Activated T-helper 17 cell treated with anti-CD3 and anti-CD28 coated beads, Interleukin-2, amount 50 U/mL, for 72 hours (primary cell): ENCODE measurements at regions not wholly inside any gene's neighbourhood (a gene's known extent, or its start where the extent isn't known, plus 50 kb on each side); places are given as distances from the start of the nearest gene placed in this dataset.
"Not testable (repeated sequence)": the region's sequence is repeated elsewhere in the genome, so short reads cannot be mapped to it uniquely, and the experiment has no call there.

Experiments used
- ATAC-seq: fragments of 150-1000 bp; cut with Tn5 transposase; replicated peaks from 2 replicates; pipeline ENCODE4 v1.10.0; 2021; ENCODE audit warnings: mild to moderate bottlenecking, moderate library complexity
- H3K27ac Mint-ChIP-seq: one replicate; pipeline ENCODE4 v1.8.0; 2022; ENCODE audit warnings: mixed read lengths
- H3K27me3 Mint-ChIP-seq: one replicate; pipeline ENCODE4 v1.8.0; 2022; ENCODE audit warnings: mixed read lengths
- H3K36me3 Mint-ChIP-seq: one replicate; pipeline ENCODE4 v1.8.0; 2022; ENCODE audit warnings: low read depth, mild to moderate bottlenecking, mixed read lengths
- H3K4me1 Mint-ChIP-seq: one replicate; pipeline ENCODE4 v1.8.0; 2022; ENCODE audit warnings: mixed read lengths
- H3K4me3 Mint-ChIP-seq: one replicate; pipeline ENCODE4 v1.8.0; 2022; ENCODE audit warnings: mild to moderate bottlenecking, mixed read lengths
- H3K9me3 Mint-ChIP-seq: one replicate; pipeline ENCODE4 v1.8.0; 2022; ENCODE audit warnings: mixed read lengths

GRCh38 chr14:89547047-89547446 is 130.0 kb upstream of the FOXN3 start:
- H3K27ac Mint-ChIP-seq, H3K4me3 Mint-ChIP-seq, H3K36me3 Mint-ChIP-seq, H3K27me3 Mint-ChIP-seq, ATAC-seq, H3K9me3 Mint-ChIP-seq: not testable (repeated sequence)
- H3K4me1 Mint-ChIP-seq, result peaks cover 21% of the 10 kb centered on the region

GRCh38 chr14:89544636-89545301 is 127.7 kb upstream of the FOXN3 start:
- Mint-ChIP-seq H3K9me3 (no peaks in the 10 kb centered on the region), H3K4me3 (no peak overlapping the region), H3K36me3 (no peaks in the 10 kb centered on the region), H3K27ac (no peak overlapping the region), H3K27me3 (no peaks in the 10 kb centered on the region), H3K4me1 (peaks cover 20% of the 10 kb centered on the region)
- no peak for ATAC-seq

GRCh38 chr14:89543425-89543790 is 126.4 kb upstream of the FOXN3 start:
- H3K27ac Mint-ChIP-seq, result no peak overlapping the region
- H3K4me1 Mint-ChIP-seq, result peaks cover 20% of the 10 kb centered on the region
- ATAC-seq, result no peak
- H3K4me3 Mint-ChIP-seq, result no peak overlapping the region
- H3K36me3 Mint-ChIP-seq, result no peaks in the 10 kb centered on the region
- H3K9me3 Mint-ChIP-seq, result no peaks in the 10 kb centered on the region
- H3K27me3 Mint-ChIP-seq, result no peaks in the 10 kb centered on the region

DNA sequence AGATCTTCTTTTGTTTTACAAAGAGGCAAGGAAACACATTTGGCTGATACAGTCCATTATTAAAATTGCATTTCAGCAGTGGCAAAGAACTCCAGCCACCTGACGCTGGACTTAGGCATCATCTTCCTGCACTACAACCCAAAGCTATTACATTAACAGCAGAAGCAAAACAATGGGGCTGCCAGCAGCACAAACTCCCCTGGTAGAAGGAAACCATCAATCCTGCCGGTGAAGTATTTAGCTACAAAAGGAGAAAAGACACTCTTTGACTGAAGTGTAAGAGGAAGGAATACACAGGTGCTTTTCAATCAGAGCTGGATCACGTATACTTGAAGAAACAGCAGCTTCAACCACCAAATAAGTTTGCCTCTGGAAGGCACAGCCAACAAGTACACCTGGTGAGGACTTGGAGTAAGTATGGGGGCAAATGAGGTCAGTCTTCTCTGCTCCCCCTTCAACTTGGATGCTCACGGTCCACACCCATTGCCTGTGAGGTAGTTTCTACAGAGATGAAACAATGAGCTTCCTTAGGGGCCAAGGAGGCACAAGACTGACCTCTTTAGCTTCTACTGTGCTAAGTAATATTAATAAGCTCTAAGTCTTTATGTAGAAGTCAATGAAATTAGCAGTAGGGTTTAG is 125.9 kb upstream of the FOXN3 start:
- no peak for ATAC-seq
- Mint-ChIP-seq H3K9me3 (no peaks in the 10 kb centered on the region), H3K4me1 (peaks cover 20% of the 10 kb centered on the region), H3K4me3 (no peak overlapping the region), H3K36me3 (no peaks in the 10 kb centered on the region), H3K27me3 (no peaks in the 10 kb centered on the region), H3K27ac (peak overlapping the region; percentile 26)

DNA sequence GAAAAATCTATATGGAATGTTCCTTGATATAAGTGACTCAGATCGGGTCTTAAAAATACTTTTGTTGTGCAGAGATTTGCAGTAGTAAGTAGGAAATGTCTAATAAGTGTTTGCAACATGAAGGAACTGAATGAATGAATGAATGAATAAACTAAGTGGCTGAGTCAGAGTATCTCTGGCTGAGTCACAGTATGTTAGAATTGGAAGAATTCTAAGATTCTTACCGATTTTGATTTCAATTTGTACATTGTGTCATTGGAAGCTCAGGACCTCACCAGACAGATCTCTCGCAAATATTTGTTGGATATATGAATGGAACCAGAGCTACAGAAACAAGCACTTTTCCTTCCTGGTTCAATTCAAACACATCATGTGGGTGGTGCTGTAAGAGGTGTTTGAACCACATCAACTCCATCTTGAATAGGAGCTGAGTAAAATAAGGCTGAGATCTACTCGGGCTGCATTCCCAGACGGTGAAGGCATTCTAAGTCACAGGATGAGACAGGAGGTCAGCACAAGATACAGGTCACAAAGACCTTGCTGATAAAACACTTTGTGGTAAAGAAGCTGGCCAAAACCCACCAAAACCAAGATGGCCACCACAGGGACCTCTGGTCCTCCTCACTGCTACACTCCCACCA is 123.9 kb upstream of the FOXN3 start:
- Mint-ChIP-seq H3K36me3 (no peaks in the 10 kb centered on the region), H3K27me3 (no peaks in the 10 kb centered on the region), H3K27ac (no peak overlapping the region), H3K4me1 (peaks cover 24% of the 10 kb centered on the region), H3K9me3 (no peaks in the 10 kb centered on the region), H3K4me3 (no peak overlapping the region)
- peak; percentile 32 for ATAC-seq

- Mint-ChIP-seq H3K36me3 (no peaks in the 10 kb centered on the region), H3K4me1 (peaks cover 19% of the 10 kb centered on the region), H3K27me3 (no peaks in the 10 kb centered on the region), H3K27ac (no peak overlapping the region), H3K4me3 (no peak overlapping the region), H3K9me3 (no peaks in the 10 kb centered on the region)
- no peak for ATAC-seq
These were observed 123.2 kb upstream of the FOXN3 start for GRCh38 chr14:89540009-89540829.

GRCh38 chr14:89537911-89538310 is 120.9 kb upstream of the FOXN3 start:
- Mint-ChIP-seq H3K27ac (no peak overlapping the region), H3K4me3 (no peak overlapping the region), H3K36me3 (no peaks in the 10 kb centered on the region), H3K9me3 (no peaks in the 10 kb centered on the region), H3K27me3 (no peaks in the 10 kb centered on the region), H3K4me1 (peaks cover 21% of the 10 kb centered on the region)
- ATAC-seq, result no peak

- no peak for ATAC-seq
- H3K36me3 Mint-ChIP-seq, result no peaks in the 10 kb centered on the region
- no peaks in the 10 kb centered on the region for H3K9me3 Mint-ChIP-seq
- H3K4me3 Mint-ChIP-seq, result no peak overlapping the region
- peaks cover 17% of the 10 kb centered on the region for H3K4me1 Mint-ChIP-seq
- no peaks in the 10 kb centered on the region for H3K27me3 Mint-ChIP-seq
- no peak overlapping the region for H3K27ac Mint-ChIP-seq
These were observed 118.1 kb upstream of the FOXN3 start for GRCh38 chr14:89534902-89535685.

DNA sequence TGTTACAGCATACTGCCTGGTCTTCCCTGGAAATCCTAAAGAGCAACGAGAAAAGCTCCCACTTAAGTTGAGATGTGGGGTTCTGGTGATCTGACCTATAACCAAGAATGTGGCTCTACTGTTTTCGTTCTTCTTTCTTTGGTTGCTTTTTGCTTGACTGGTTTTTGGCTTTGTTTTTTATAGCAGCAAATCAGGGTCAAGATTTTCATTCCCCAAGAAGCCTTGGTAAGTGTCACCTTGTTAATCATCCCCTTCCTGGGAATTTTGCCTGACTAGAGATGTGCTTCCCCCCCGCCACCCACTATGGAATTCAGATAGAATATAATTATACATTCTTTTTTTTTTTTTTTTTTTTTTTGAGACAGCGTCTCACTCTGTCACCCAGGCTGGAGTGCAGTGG is 116.7 kb upstream of the FOXN3 start:
- no peak for ATAC-seq
- no peak overlapping the region for H3K4me3 Mint-ChIP-seq
- H3K27me3 Mint-ChIP-seq, result no peaks in the 10 kb centered on the region
- no peaks in the 10 kb centered on the region for H3K36me3 Mint-ChIP-seq
- H3K27ac Mint-ChIP-seq, result no peak overlapping the region
- H3K9me3 Mint-ChIP-seq, result no peaks in the 10 kb centered on the region
- peaks cover 17% of the 10 kb centered on the region for H3K4me1 Mint-ChIP-seq

GRCh38 chr14:89533136-89533535 is 116.1 kb upstream of the FOXN3 start:
- no peak for ATAC-seq
- H3K36me3 Mint-ChIP-seq, result no peaks in the 10 kb centered on the region
- H3K27me3 Mint-ChIP-seq, result no peaks in the 10 kb centered on the region
- peaks cover under 1% of the 10 kb centered on the region for H3K9me3 Mint-ChIP-seq
- no peak overlapping the region for H3K27ac Mint-ChIP-seq
- no peak overlapping the region for H3K4me3 Mint-ChIP-seq
- peaks cover 17% of the 10 kb centered on the region for H3K4me1 Mint-ChIP-seq

GRCh38 chr14:89531661-89532335 is 114.8 kb upstream of the FOXN3 start:
- Mint-ChIP-seq H3K36me3 (no peaks in the 10 kb centered on the region), H3K4me1 (peaks cover 13% of the 10 kb centered on the region), H3K9me3 (peaks cover 4% of the 10 kb centered on the region), H3K27me3 (no peaks in the 10 kb centered on the region), H3K4me3 (no peak overlapping the region), H3K27ac (no peak overlapping the region)
- ATAC-seq, result no peak

GRCh38 chr14:89524990-89525667 is 108.1 kb upstream of the FOXN3 start:
- Mint-ChIP-seq H3K4me1 (no peaks in the 10 kb centered on the region), H3K36me3 (peaks cover 19% of the 10 kb centered on the region), H3K27me3 (no peaks in the 10 kb centered on the region), H3K27ac (no peak overlapping the region), H3K9me3 (peaks cover 12% of the 10 kb centered on the region), H3K4me3 (no peak overlapping the region)
- ATAC-seq, result no peak

DNA sequence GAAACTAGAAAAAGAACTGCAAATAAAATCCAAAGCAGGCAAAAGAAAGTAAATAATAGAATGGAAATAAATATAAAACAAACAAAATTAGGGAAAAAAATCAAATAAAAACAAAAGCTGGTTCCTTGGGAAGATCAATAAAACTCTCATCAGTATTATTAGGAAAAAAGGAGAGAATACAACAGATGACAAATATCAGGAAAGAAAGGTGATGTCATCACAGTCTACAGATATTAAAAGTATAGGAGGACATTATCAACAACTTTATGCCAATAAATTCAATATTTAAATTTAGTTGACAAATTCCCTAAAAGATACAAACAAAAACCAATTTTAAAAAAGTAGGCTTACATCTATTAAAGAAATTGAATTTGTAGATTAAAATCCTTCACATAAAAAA is 107.4 kb upstream of the FOXN3 start:
- no peak for ATAC-seq
- no peak overlapping the region for H3K4me3 Mint-ChIP-seq
- peaks cover 21% of the 10 kb centered on the region for H3K36me3 Mint-ChIP-seq
- no peak overlapping the region for H3K27ac Mint-ChIP-seq
- no peaks in the 10 kb centered on the region for H3K27me3 Mint-ChIP-seq
- H3K9me3 Mint-ChIP-seq, result peaks cover 12% of the 10 kb centered on the region
- peaks cover 2% of the 10 kb centered on the region for H3K4me1 Mint-ChIP-seq
